NCI-H524 (cell line): ENCODE measurements at regions not wholly inside any gene's neighbourhood (a gene's known extent, or its start where the extent isn't known, plus 50 kb on each side); places are given as distances from the start of the nearest gene placed in this dataset.
"Not testable (repeated sequence)": the region's sequence is repeated elsewhere in the genome, so short reads cannot be mapped to it uniquely, and the experiment has no call there.

Experiments
- DNase-seq, 2 experiments: peaks; one replicate each; lab custom pipeline; 2025; lab: John Stamatoyannopoulos, UW

GRCh38 chr15:94840794-94841783 is 609.7 kb downstream of the MCTP2 start:
- no peak for DNase-seq

GRCh38 chr15:94843060-94843459 is 611.7 kb downstream of the MCTP2 start:
- no peak for DNase-seq

GRCh38 chr15:94844198-94844537 is 612.8 kb downstream of the MCTP2 start:
- no peak for DNase-seq

DNA sequence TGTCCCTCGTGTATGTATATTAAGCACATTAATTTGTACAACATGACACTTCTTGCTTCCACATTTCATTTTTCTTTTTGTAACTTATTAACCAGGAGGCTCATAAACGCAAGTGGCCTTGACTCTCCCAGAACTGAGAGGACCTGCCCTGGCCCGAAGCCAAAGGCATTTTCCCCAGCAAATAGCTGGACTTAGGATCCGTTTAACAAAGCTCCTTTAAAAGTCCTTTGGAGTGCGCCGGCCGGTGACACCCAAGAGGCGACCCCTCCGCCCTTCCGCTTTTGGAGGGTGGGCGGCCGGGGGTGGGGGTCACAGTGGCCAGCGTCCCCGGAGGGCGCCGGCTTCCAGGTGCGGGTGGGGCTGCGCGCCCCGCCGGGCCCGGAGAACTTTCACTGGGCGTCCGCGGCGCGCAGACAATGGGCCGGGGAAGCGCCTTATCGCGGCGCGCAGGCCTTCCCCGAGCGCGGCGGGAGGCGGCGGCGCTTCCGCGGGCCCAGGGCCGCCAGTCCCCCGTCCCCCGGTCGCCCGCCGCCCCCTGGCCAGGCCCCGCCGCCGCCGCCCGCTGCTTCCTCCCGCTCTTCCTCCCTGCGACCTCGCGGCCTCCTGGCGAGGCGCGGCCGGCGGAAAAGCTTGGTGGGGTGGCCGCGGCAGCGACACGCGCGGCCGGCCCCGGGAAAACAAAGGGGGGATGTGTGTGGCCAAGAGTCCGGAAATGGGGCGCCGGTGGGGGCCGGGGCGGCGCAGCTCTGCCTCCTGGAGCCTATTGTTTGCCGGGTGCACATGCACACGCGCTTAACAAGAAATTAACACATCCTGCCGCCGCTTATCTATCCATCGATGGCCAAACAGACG is 613.4 kb downstream of the MCTP2 start:
- DNase-seq: peak; percentile 40 to 49

GRCh38 chr15:94845390-94845716 is 614.0 kb downstream of the MCTP2 start:
- DNase-seq: no peak

GRCh38 chr15:94847325-94847724 is 616.0 kb downstream of the MCTP2 start:
- no peak for DNase-seq

GRCh38 chr15:94848054-94848453 is 616.7 kb downstream of the MCTP2 start:
- DNase-seq: no peak

DNA sequence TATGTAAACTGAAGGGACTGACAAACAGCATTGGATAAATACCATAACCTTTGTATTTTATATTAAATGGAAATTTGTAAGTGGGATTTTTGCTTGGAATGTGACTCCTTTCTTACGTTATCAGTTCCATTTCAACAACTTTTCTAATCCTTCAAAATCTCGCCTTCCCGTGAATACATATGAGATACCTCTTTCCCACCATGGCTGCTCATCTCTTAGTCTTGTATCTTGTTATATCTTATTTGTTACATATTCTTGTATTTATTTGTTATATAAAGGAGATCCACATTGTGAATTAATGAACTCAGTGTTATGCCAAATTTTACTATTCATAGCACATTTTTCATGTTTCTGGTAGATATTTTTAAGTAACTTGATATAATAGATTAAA is 623.7 kb downstream of the MCTP2 start:
- no peak for DNase-seq

DNA sequence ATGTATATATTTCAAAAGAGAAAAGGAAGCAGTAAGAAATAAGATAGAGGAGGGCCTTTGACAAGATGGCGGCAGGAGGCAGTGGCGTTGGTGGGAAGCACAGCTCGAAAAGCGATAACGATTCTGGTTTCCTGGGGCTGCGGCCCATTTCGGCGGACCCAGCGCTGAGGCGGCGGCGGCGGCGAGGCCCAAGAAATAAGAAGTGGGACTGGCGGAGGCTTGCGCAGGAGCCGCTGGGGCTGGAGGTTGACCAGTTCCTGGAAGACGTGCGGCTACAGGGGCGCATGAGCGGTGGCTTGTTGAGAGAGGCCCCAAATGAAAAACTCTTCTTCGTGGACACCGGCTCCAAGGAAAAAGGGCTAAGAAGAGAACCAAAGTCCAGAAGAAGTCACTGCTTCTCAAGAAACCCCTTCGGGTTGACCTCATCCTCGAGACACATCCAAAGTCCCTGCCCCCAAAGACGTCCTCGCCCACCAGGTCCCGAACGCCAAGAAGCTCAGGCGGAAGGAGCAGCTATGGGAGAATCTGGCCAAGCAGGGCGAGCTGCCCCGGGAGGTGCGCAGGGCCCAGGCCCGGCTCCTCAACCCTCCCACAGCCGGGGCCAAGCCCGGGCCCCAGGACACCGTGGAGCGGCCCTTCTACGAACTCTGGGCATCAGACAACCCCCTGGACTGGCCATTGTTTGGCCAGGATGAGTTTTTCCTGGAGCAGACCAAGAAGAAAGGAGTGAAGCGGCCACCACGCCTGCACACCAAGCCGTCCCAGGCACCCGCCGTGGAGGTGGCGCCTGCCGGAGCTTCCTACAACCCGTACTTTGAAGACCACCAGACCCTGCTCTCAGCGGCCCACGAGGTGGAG is 624.3 kb downstream of the MCTP2 start:
- no peak for DNase-seq

DNA sequence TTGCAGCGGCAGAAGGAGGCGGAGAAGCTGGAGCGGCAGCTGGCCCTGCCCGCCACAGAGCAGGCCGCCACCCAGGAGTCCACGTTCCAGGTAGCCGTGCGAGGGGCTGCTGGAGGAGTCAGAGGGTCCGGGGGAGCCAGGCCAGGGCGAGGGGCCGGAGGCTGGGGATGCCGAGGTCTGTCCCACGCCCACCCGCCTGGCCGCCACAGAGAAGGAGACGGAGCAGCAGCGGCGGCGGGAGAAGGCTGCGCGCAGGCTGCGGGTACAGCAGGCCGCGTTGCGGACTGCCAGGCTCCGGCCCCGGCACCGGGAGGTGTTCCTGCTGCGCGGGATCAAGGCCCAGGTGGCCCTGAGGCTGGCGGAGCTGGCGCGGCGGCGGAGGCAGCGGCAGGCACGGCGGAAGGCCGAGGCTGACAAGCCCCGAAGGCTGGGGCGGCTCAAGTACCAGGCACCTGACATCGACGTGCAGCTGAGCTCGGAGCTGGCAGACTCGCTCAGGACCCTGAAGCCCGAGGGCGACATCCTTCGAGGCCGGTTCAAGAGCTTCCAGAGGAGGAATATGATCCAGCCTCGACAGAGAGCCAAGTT is 625.0 kb downstream of the MCTP2 start:
- DNase-seq: no peak

GRCh38 chr15:94857466-94857865 is 626.1 kb downstream of the MCTP2 start:
- DNase-seq: no peak

DNA sequence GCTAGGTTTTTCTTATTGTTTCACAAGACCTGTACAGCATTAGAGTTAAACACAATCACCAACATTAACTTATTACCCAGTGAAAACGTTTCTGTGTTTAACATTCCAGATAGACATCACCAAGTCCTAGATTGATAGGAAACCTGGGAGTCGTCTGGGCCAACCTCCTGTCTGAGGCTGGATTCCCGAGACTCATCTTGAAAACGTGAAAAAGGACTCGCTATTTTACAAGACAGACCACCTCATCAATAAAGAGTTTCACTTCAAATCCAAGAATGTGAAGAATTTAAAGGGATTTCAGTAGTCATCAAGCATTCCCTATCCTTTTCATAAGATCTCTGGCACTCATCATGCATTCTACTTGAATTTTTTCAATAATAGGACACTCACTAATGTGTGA is 626.6 kb downstream of the MCTP2 start:
- DNase-seq: no peak

DNA sequence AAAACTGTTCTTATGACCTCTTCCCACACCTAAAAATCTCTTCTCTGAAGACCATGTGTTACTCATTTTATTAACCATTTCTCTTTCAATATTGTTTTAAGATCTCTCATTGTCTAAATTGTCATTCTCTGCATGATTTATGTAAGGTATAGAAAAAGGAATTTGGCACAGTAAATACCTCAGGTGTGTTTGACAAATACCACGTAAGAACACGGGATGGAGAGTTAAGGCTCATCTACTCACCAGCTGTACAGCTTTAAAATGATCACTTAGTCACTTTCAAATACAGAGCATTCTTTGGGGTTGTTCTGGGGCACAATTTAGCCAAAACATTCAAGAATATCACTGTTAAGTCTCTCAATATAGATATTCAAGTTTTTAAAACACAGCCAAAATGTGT is 627.1 kb downstream of the MCTP2 start:
- DNase-seq: no peak

GRCh38 chr15:94858920-94859319 is 627.6 kb downstream of the MCTP2 start:
- DNase-seq: no peak

DNA sequence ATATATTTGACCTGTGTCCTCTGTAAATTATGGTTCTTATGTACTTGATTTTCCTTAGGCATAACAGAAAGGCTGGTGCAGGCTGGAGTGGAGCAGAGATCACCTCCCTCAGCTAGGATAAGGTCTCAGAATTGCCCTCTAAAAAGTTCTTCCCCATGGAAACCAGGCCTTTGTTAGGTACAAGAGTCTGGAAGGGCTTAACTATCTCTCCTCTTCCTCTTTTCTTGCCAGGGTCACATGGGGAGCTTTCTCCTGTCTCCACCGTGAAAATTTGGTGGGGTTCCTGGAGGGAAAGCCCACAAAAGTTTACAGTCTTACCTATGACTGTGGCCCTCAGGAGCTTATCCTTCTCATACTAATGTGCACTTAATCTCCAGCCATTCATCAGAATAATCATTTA is 633.2 kb downstream of the MCTP2 start:
- no peak for DNase-seq

- DNase-seq: not testable (repeated sequence)
These were observed 636.9 kb downstream of the MCTP2 start for GRCh38 chr15:94868265-94868664.

GRCh38 chr15:94875550-94875949 is 644.2 kb downstream of the MCTP2 start:
- no peak for DNase-seq

DNA sequence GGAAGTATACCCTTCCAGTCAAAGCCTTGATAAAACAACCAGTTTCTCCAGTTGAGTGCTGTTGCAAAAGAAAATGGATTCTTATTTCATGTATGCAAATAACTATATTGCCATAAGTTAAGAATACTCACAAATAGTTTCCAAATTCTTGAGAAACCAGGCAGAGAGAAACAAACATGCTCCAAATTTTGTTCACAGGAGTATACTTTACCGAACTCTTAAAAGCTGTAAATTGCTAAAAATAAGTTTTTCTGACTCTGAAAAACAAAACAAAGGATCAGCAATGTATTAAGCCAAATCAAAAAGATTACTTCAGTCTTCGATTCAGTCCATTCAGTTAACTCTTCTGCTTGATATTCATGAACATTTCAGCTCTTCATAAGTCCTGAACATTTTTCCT is 646.5 kb downstream of the MCTP2 start:
- no peak for DNase-seq

- DNase-seq: no peak
These were observed 650.8 kb downstream of the MCTP2 start for GRCh38 chr15:94882071-94882712.

DNA sequence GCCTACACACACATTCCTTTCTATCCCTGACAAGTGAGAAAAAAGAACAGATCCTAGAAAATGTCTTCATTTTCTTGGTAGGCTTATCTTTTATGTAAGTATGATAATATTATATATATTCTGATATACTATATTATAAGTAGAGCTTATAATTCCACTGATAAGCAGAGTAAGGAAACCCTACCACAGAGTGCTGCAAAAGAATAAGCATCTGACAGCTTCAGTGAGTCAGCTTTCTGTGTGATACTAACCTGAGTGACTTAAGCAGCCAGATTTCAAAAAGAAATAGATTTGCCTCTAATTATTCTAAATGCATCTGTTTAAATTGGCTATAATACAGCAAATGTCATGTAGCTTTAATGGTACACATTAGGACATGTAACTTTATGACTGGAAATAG is 656.0 kb downstream of the MCTP2 start:
- no peak for DNase-seq

- peak in 1 of 2 experiments; percentile 8 for DNase-seq
These were observed 657.8 kb downstream of the MCTP2 start for GRCh38 chr15:94889153-94889552.
